PC-9 (cell line): ENCODE measurements at regions not wholly inside any gene's neighbourhood (a gene's known extent, or its start where the extent isn't known, plus 50 kb on each side); places are given as distances from the start of the nearest gene placed in this dataset.

Experiments used
- CTCF ChIP-seq: fragments of 200-600 bp; sonication (generic); conservative IDR thresholded peaks from 2 replicates; pipeline ENCODE4 v1.6.1; 2017; ENCODE audit warnings: mixed run types, antibody characterized with exemption, mild to moderate bottlenecking, moderate library complexity
- EZH2 ChIP-seq: fragments of 200-600 bp; sonication (generic); IDR thresholded peaks from 2 replicates; pipeline ENCODE4 v1.8.0; 2017; ENCODE audit warnings: antibody characterized with exemption, low read depth

GRCh38 chr15:47383102-47383501 lies 334.2 kb upstream of the SEMA6D start:
- TF ChIP-seq CTCF: no peak
- no peak for TF ChIP-seq EZH2
